Panc1 (cell line): ENCODE measurements at regions not wholly inside any gene's neighbourhood (a gene's known extent, or its start where the extent isn't known, plus 50 kb on each side); places are given as distances from the start of the nearest gene placed in this dataset.

Source experiments
- ATAC-seq: fragments of 200-7000 bp; cut with Tn5 transposase; 2 replicates; pipeline ENCODE4 v1.9.1; 2020; ENCODE audit warnings: mild to moderate bottlenecking, moderate library complexity
- BruUV-seq: library from RNA; stranded (reverse); fragments of 400-500 nt; replicated peaks from 2 replicates; lab custom pipeline; 2021; lab: Mats Ljungman, UMichigan
- CTCF ChIA-PET: fragments of 300-600 bp; sonication (Branson Sonifier 250); formaldehyde crosslinking; loops from one replicate; lab custom pipeline; 2022; ENCODE audit warnings: antibody characterized with exemption; lab: Charles Lee
- POLR2A ChIA-PET: fragments of 300-600 bp; sonication (Branson Sonifier 250); formaldehyde crosslinking; loops from one replicate; lab custom pipeline; 2022; ENCODE audit warnings: antibody characterized with exemption; lab: Charles Lee
- DNase-seq: peaks from one replicate; pipeline ENCODE4 v3.0.0-alpha.2; 2010; ENCODE audit warnings: low read depth, low spot score
- H3K27ac ChIP-seq: 2 replicates; pipeline ENCODE4 v1.5.1; 2011; ENCODE audit warnings: mild to moderate bottlenecking, low read length, inconsistent platforms
- H3K27me3 ChIP-seq: fragments of 200-500 bp; sonication (Bioruptor generic); 2 replicates; pipeline ENCODE4 v1.6.0; 2014; ENCODE audit warnings: low read length, inconsistent platforms; ENCODE audit not compliant: control insufficient read depth, insufficient read depth
- H3K36me3 ChIP-seq: fragments of 200-500 bp; sonication (Bioruptor generic); 2 replicates; pipeline ENCODE4 v1.5.1; 2014; ENCODE audit warnings: inconsistent platforms, mild to moderate bottlenecking, low read length, moderate library complexity; ENCODE audit not compliant: control insufficient read depth, insufficient read depth
- H3K4me1 ChIP-seq: 2 replicates; pipeline ENCODE4 v1.5.1; 2011; ENCODE audit warnings: inconsistent platforms, mild to moderate bottlenecking, low read length, moderate library complexity; ENCODE audit not compliant: control insufficient read depth, insufficient read depth
- H3K4me3 ChIP-seq, 2 experiments: 2 replicates each; pipeline ENCODE4 v1.5.1; 2011 to 2012; ENCODE audit warnings: low read depth in 2 of 2, low read length in 2 of 2, mild to moderate bottlenecking in 2 of 2, inconsistent platforms in 1 of 2, moderate library complexity in 1 of 2
- H3K9me3 ChIP-seq: fragments of 200-500 bp; sonication (Bioruptor generic); 2 replicates; pipeline ENCODE4 v1.5.1; 2014; ENCODE audit warnings: low read depth, mild to moderate bottlenecking, inconsistent platforms, low read length, moderate library complexity; ENCODE audit not compliant: control insufficient read depth, insufficient read depth
- POLR2AphosphoS5 ChIP-seq: IDR thresholded peaks from 2 replicates; pipeline ENCODE4 v1.6.1; 2012; ENCODE audit warnings: mild to moderate bottlenecking, low read depth, low read length, moderate library complexity
- REST ChIP-seq, 2 experiments: IDR thresholded peaks; 2 replicates each; pipeline ENCODE4 v1.6.1; 2011 to 2012; ENCODE audit warnings: low read depth in 2 of 2, control low read depth in 1 of 2, low read length in 1 of 2, mild to moderate bottlenecking in 1 of 2, moderate library complexity in 1 of 2; ENCODE audit not compliant: insufficient read depth in 1 of 2
- SIN3A ChIP-seq: IDR thresholded peaks from 2 replicates; pipeline ENCODE4 v1.6.1; 2012; ENCODE audit warnings: low read depth, mild to moderate bottlenecking, low read length, moderate library complexity, borderline replicate concordance; ENCODE audit not compliant: insufficient read depth
- TCF7L2 ChIP-seq: IDR thresholded peaks from 2 replicates; pipeline ENCODE4 v1.6.1; 2011; ENCODE audit warnings: mild to moderate bottlenecking, low read depth, low read length, inconsistent platforms
- in situ Hi-C: cut with HindIII; loops from 2 replicates; pipeline ENCODE4 v1.10.0; 2016; ENCODE audit warnings: low sequenced_read_pairs, low pct_unique_long_range_greater_than_20kb
- intact Hi-C: fragments of 100-400 bp; cut with micrococcal nuclease; formaldehyde crosslinking; loops from one replicate; pipeline ENCODE4 v1.10.0; 2022; ENCODE audit not compliant: unreplicated experiment
- TF ChIP-seq, protein P1 (sequence below): fragments of 450-650 bp; IDR thresholded peaks from 2 replicates; pipeline ENCODE4 v1.5.1; 2017; ENCODE audit warnings: mild to moderate bottlenecking

- ChIA-PET POLR2A (no interaction called here), CTCF (no interaction called here)
- ATAC-seq (no peak), DNase-seq (no peak)
- no TSS peak for BruUV-seq
- no peak overlapping the region for H3K4me3 ChIP-seq
- intact Hi-C loops, result no loop called here
- in situ Hi-C loops, result no loop called here
- H3K9me3 ChIP-seq, result no peaks in the 10 kb centered on the region
- no peaks in the 10 kb centered on the region for H3K36me3 ChIP-seq
- no peak for TF ChIP-seq REST (IDR thresholded peaks at IDR 0.05; ENCODE audit: insufficient read depth in 1 of 2, low read depth in 2 of 2, low read length in 1 of 2)
- no peak for TF ChIP-seq TCF7L2
- TF ChIP-seq POLR2AphosphoS5, result no peak
- no peak for TF ChIP-seq SIN3A
- TF ChIP-seq, protein P1, sequence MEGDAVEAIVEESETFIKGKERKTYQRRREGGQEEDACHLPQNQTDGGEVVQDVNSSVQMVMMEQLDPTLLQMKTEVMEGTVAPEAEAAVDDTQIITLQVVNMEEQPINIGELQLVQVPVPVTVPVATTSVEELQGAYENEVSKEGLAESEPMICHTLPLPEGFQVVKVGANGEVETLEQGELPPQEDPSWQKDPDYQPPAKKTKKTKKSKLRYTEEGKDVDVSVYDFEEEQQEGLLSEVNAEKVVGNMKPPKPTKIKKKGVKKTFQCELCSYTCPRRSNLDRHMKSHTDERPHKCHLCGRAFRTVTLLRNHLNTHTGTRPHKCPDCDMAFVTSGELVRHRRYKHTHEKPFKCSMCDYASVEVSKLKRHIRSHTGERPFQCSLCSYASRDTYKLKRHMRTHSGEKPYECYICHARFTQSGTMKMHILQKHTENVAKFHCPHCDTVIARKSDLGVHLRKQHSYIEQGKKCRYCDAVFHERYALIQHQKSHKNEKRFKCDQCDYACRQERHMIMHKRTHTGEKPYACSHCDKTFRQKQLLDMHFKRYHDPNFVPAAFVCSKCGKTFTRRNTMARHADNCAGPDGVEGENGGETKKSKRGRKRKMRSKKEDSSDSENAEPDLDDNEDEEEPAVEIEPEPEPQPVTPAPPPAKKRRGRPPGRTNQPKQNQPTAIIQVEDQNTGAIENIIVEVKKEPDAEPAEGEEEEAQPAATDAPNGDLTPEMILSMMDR, result no peak
- H3K4me1 ChIP-seq, result no peaks in the 10 kb centered on the region
- no peak overlapping the region for H3K27ac ChIP-seq
- 0 out of 2 replicates have a peak, but pooled peaks cover 2% of the 10 kb centered on the region for H3K27me3 ChIP-seq
These were observed 67.2 kb upstream of the FAM181A start for GRCh38 chr14:93859957-93860356.

GRCh38 chr14:93858896-93859295 is 68.2 kb upstream of the FAM181A start:
- no peak for DNase-seq
- H3K9me3 ChIP-seq, result no peaks in the 10 kb centered on the region
- H3K27ac ChIP-seq, result no peak overlapping the region
- H3K4me3 ChIP-seq, result no peak overlapping the region
- intact Hi-C loops, result no loop called here
- BruUV-seq, result no TSS peak
- ATAC-seq, result no peak
- CTCF ChIA-PET, result no interaction called here
- no peaks in the 10 kb centered on the region for H3K36me3 ChIP-seq
- POLR2A ChIA-PET, result no interaction called here
- TF ChIP-seq REST (IDR thresholded peaks at IDR 0.05; ENCODE audit: insufficient read depth in 1 of 2, low read depth in 2 of 2, low read length in 1 of 2) (no peak), POLR2AphosphoS5 (no peak), SIN3A (no peak), TCF7L2 (no peak)
- TF ChIP-seq, protein P1, result no peak
- H3K4me1 ChIP-seq, result no peaks in the 10 kb centered on the region
- in situ Hi-C loops, result no loop called here
- 0 out of 2 replicates have a peak, but pooled peaks cover 2% of the 10 kb centered on the region for H3K27me3 ChIP-seq
